ENCODE measurements at regions not wholly inside any gene's neighbourhood (a gene's known extent, or its start where the extent isn't known, plus 50 kb on each side); places are given as distances from the start of the nearest gene placed in this dataset.

GRCh38 chr2:128736046-128736688, 417.5 kb upstream of the HS6ST1 start:
- TF ChIP-seq CTCF (conservative IDR thresholded peaks at IDR 0.05) (no peak), EZH2 (IDR thresholded peaks at IDR 0.05; ENCODE audit: low read depth) (no peak)
